ENCODE measurements at regions not wholly inside any gene's neighbourhood (a gene's known extent, or its start where the extent isn't known, plus 50 kb on each side); places are given as distances from the start of the nearest gene placed in this dataset.

GRCh38 chr11:31927982-31928381 lies 116.9 kb upstream of the PAX6 start:
- Histone ChIP-seq H3K36me3 (ENCODE audit: insufficient read depth, low read length) (no peaks in the 10 kb centered on the region), H3K9me2 (ENCODE audit: insufficient read depth, low read length) (no peaks in the 10 kb centered on the region), H2AFZ (ENCODE audit: low read length) (no peak overlapping the region), H3K9me3 (ENCODE audit: low read length) (no peaks in the 10 kb centered on the region), H4K20me1 (ENCODE audit: insufficient read depth, low read length) (no peaks in the 10 kb centered on the region), H3K79me2 (ENCODE audit: insufficient read depth, low read depth, low read length) (no peaks in the 10 kb centered on the region), H3K4me2 (ENCODE audit: low read length) (no peak overlapping the region), H3K4me1 (ENCODE audit: insufficient read depth, low read length, poor library complexity, severe bottlenecking) (no peaks in the 10 kb centered on the region), H3K4me3 (ENCODE audit: low read depth, low read length, poor library complexity, severe bottlenecking) (no peak overlapping the region), H3K27ac (ENCODE audit: low read depth, low read length, poor library complexity, severe bottlenecking) (no peak overlapping the region)
- no peak for DNase-seq (ENCODE audit: low spot score)
- CTCF ChIA-PET (ENCODE audit: unreplicated experiment): no interaction called here
- POLR2A ChIA-PET: no interaction called here
- intact Hi-C loops (cut with micrococcal nuclease; ENCODE audit: unreplicated experiment): no loop called here
- BruUV-seq (replicated peaks): no TSS peak
- no peak for TF ChIP-seq EZH2phosphoT487 (IDR thresholded peaks at IDR 0.05; ENCODE audit: borderline replicate concordance, low read depth, low read length)
- TF ChIP-seq, protein P1, sequence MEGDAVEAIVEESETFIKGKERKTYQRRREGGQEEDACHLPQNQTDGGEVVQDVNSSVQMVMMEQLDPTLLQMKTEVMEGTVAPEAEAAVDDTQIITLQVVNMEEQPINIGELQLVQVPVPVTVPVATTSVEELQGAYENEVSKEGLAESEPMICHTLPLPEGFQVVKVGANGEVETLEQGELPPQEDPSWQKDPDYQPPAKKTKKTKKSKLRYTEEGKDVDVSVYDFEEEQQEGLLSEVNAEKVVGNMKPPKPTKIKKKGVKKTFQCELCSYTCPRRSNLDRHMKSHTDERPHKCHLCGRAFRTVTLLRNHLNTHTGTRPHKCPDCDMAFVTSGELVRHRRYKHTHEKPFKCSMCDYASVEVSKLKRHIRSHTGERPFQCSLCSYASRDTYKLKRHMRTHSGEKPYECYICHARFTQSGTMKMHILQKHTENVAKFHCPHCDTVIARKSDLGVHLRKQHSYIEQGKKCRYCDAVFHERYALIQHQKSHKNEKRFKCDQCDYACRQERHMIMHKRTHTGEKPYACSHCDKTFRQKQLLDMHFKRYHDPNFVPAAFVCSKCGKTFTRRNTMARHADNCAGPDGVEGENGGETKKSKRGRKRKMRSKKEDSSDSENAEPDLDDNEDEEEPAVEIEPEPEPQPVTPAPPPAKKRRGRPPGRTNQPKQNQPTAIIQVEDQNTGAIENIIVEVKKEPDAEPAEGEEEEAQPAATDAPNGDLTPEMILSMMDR (conservative IDR thresholded peaks at IDR 0.05; ENCODE audit: low read length): no peak

- CTCF ChIA-PET (ENCODE audit: unreplicated experiment): no interaction called here
- intact Hi-C loops (cut with micrococcal nuclease; ENCODE audit: unreplicated experiment): no loop called here
- H3K36me3 ChIP-seq (ENCODE audit: insufficient read depth, low read length): no peaks in the 10 kb centered on the region
- H3K9me2 ChIP-seq (ENCODE audit: insufficient read depth, low read length): no peaks in the 10 kb centered on the region
- POLR2A ChIA-PET: interaction anchor here (0.6 kb wide), 2 partner anchors 854 to 1583 kb away, joined by 3 read pairs; no protein-coding TSS in a partner anchor
- no peak for DNase-seq (ENCODE audit: low spot score)
- H4K20me1 ChIP-seq (ENCODE audit: insufficient read depth, low read length): no peaks in the 10 kb centered on the region
- no peak overlapping the region for H2AFZ ChIP-seq (ENCODE audit: low read length)
- BruUV-seq (replicated peaks): no TSS peak
- no peaks in the 10 kb centered on the region for H3K79me2 ChIP-seq (ENCODE audit: insufficient read depth, low read depth, low read length)
- no peaks in the 10 kb centered on the region for H3K9me3 ChIP-seq (ENCODE audit: low read length)
- no peak overlapping the region for H3K27ac ChIP-seq (ENCODE audit: low read depth, low read length, poor library complexity, severe bottlenecking)
- TF ChIP-seq, protein P1 (conservative IDR thresholded peaks at IDR 0.05; ENCODE audit: low read length): no peak
- TF ChIP-seq EZH2phosphoT487 (IDR thresholded peaks at IDR 0.05; ENCODE audit: borderline replicate concordance, low read depth, low read length): no peak
- no peak overlapping the region for H3K4me3 ChIP-seq (ENCODE audit: low read depth, low read length, poor library complexity, severe bottlenecking)
- no peaks in the 10 kb centered on the region for H3K4me1 ChIP-seq (ENCODE audit: insufficient read depth, low read length, poor library complexity, severe bottlenecking)
- no peak overlapping the region for H3K4me2 ChIP-seq (ENCODE audit: low read length)
Measured at GRCh38 chr11:31926816-31927528, 115.8 kb upstream of the PAX6 start.

DNA sequence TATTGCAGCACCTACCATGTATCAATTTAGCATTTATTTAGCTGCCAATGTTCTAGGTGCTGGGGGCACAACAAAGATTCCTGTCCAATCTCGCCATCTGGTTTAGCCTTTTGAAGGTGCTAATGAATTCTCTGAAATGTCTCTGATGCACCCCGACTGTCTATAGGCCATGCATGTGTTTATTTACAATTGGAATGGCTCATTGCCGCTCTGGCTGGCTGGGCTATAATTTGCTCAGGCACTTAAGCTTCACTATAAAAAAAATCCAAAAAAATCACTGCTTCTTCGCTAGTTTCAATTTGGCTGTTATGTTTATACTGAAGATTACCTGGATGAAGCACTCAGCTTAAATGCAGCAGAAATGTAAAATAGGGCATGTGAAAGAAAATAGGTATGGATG lies 115.0 kb upstream of the PAX6 start:
- Histone ChIP-seq H3K4me1 (ENCODE audit: insufficient read depth, low read length, poor library complexity, severe bottlenecking) (no peaks in the 10 kb centered on the region), H4K20me1 (ENCODE audit: insufficient read depth, low read length) (no peaks in the 10 kb centered on the region), H3K4me2 (ENCODE audit: low read length) (no peak overlapping the region), H3K27ac (ENCODE audit: low read depth, low read length, poor library complexity, severe bottlenecking) (no peak overlapping the region), H3K9me3 (ENCODE audit: low read length) (no peaks in the 10 kb centered on the region), H3K9me2 (ENCODE audit: insufficient read depth, low read length) (no peaks in the 10 kb centered on the region), H2AFZ (ENCODE audit: low read length) (no peak overlapping the region), H3K36me3 (ENCODE audit: insufficient read depth, low read length) (no peaks in the 10 kb centered on the region), H3K79me2 (ENCODE audit: insufficient read depth, low read depth, low read length) (no peaks in the 10 kb centered on the region), H3K4me3 (ENCODE audit: low read depth, low read length, poor library complexity, severe bottlenecking) (no peak overlapping the region)
- BruUV-seq (replicated peaks): no TSS peak
- intact Hi-C loops (cut with micrococcal nuclease; ENCODE audit: unreplicated experiment): no loop called here
- CTCF ChIA-PET (ENCODE audit: unreplicated experiment): no interaction called here
- POLR2A ChIA-PET: no interaction called here
- no peak for TF ChIP-seq EZH2phosphoT487 (IDR thresholded peaks at IDR 0.05; ENCODE audit: borderline replicate concordance, low read depth, low read length)
- TF ChIP-seq, protein P1 (conservative IDR thresholded peaks at IDR 0.05; ENCODE audit: low read length): no peak
- no peak for DNase-seq (ENCODE audit: low spot score)
